Eye (tissue), 1 donor: ENCODE measurements at regions not wholly inside any gene's neighbourhood (a gene's known extent, or its start where the extent isn't known, plus 50 kb on each side); places are given as distances from the start of the nearest gene placed in this dataset.
"Not testable (repeated sequence)": the region's sequence is repeated elsewhere in the genome, so short reads cannot be mapped to it uniquely, and the experiment has no call there.

Experiments
- DNase-seq: peaks from one replicate; pipeline ENCODE4 v3.0.0-alpha.2; 2015

- no peak for DNase-seq
These were observed 311.0 kb upstream of the RGS6 start for GRCh38 chr14:71621276-71621675.

- no peak for DNase-seq
These were observed 310.1 kb upstream of the RGS6 start for GRCh38 chr14:71621980-71622605.

- no peak for DNase-seq
These were observed 308.3 kb upstream of the RGS6 start for GRCh38 chr14:71623939-71624338.

GRCh38 chr14:71625175-71625574 is 307.1 kb upstream of the RGS6 start:
- no peak for DNase-seq

- DNase-seq: no peak
These were observed 306.1 kb upstream of the RGS6 start for GRCh38 chr14:71625891-71626701.

GRCh38 chr14:71628433-71628832 is 303.8 kb upstream of the RGS6 start:
- DNase-seq: no peak

- no peak for DNase-seq
These were observed 303.0 kb upstream of the RGS6 start for GRCh38 chr14:71629250-71629649.

GRCh38 chr14:71629765-71630492 is 302.3 kb upstream of the RGS6 start:
- DNase-seq: no peak

GRCh38 chr14:71631030-71631429 is 301.2 kb upstream of the RGS6 start:
- DNase-seq: not testable (repeated sequence)

GRCh38 chr14:71632440-71632946 is 299.7 kb upstream of the RGS6 start:
- no peak for DNase-seq

GRCh38 chr14:71636076-71636475 is 296.2 kb upstream of the RGS6 start:
- DNase-seq: no peak

GRCh38 chr14:71636820-71637471 is 295.3 kb upstream of the RGS6 start:
- DNase-seq: no peak

GRCh38 chr14:71638523-71639196 is 293.6 kb upstream of the RGS6 start:
- DNase-seq: no peak

- no peak for DNase-seq
These were observed 289.5 kb upstream of the RGS6 start for GRCh38 chr14:71642715-71643114.

- no peak for DNase-seq
These were observed 286.6 kb upstream of the RGS6 start for GRCh38 chr14:71645656-71646055.

GRCh38 chr14:71646518-71646917 is 285.7 kb upstream of the RGS6 start:
- DNase-seq: no peak

GRCh38 chr14:71647086-71647784 is 285.0 kb upstream of the RGS6 start:
- DNase-seq: peak; percentile 33

GRCh38 chr14:71648725-71649124 is 283.5 kb upstream of the RGS6 start:
- no peak for DNase-seq

- no peak for DNase-seq
These were observed 282.0 kb upstream of the RGS6 start for GRCh38 chr14:71650187-71650755.

- peak; percentile 61 for DNase-seq
These were observed 281.0 kb upstream of the RGS6 start for GRCh38 chr14:71651228-71651627.

GRCh38 chr14:71652368-71652767 is 279.9 kb upstream of the RGS6 start:
- no peak for DNase-seq
